ENCODE measurements at regions not wholly inside any gene's neighbourhood (a gene's known extent, or its start where the extent isn't known, plus 50 kb on each side); places are given as distances from the start of the nearest gene placed in this dataset.

- no peak for TF ChIP-seq ZBTB4 (CRISPR knock-in tag; IDR thresholded peaks at IDR 0.05; ENCODE audit: borderline replicate concordance)
These were observed 258.2 kb upstream of the TNRC6C start (continued) for GRCh38 chr17:77700165-77700881.

GRCh38 chr17:77701996-77702395, 256.5 kb upstream of the TNRC6C start:
- WGBS (ENCODE audit: low lambda C conversion rate): 1% methylated on average over 5 of the region's 5 CpGs
- peaks cover 13 to 59% of the 10 kb centered on the region in 2 experiments; a peak in 4 of 5 replicates for H3K27me3 ChIP-seq (ENCODE audit: control insufficient read depth in 1 of 2, insufficient read depth in 2 of 2, low read length in 2 of 2)
- H2AFZ ChIP-seq (ENCODE audit: low read length): no peak overlapping the region
- intact Hi-C loops (cut with micrococcal nuclease; ENCODE audit: unreplicated experiment): no loop called here
- FAIRE-seq (no peak), ATAC-seq (no peak), DNase-seq (ENCODE audit: low spot score) (no peak)
- ChIA-PET POLR2A (no interaction called here), CTCF (ENCODE audit: low intra/inter-chr PET ratio, low total read pairs) (no interaction called here)
- BruUV-seq (replicated peaks): no TSS peak
- H3K9me3 ChIP-seq (ENCODE audit: low read length): peaks cover 31% of the 10 kb centered on the region
- no peaks in the 10 kb centered on the region for H4K20me1 ChIP-seq (ENCODE audit: insufficient read depth, low read length)
- no peaks in the 10 kb centered on the region for H3K36me3 ChIP-seq (replicated peaks in 1 of 2; ENCODE audit: control insufficient read depth in 1 of 2, insufficient read depth in 2 of 2, low read length in 2 of 2)
- no peak overlapping the region for H3K27ac ChIP-seq (ENCODE audit: extremely low read length, insufficient read depth, low read length)
- no peak overlapping the region for H3K4me2 ChIP-seq (ENCODE audit: low read depth, low read length)
- in situ Hi-C loops (cut with HindIII; ENCODE audit: extremely low pct_ligation_motif_present, low pct_unique_long_range_greater_than_20kb): no loop called here
- H3K9ac ChIP-seq (ENCODE audit: insufficient read depth, low read depth, low read length): no peak overlapping the region
- no peak overlapping the region for H3K4me3 ChIP-seq (replicated peaks in 1 of 3; ENCODE audit: insufficient read depth in 1 of 3, low read depth in 2 of 3, low read length in 3 of 3)
- no peaks in the 10 kb centered on the region for H3K4me1 ChIP-seq (ENCODE audit: insufficient read depth, low read length)
- no peaks in the 10 kb centered on the region for H3K79me2 ChIP-seq (ENCODE audit: insufficient read depth, low read length)
- TF ChIP-seq ZNF761 (CRISPR knock-in tag; conservative IDR thresholded peaks at IDR 0.05): no peak
- TF ChIP-seq, protein P1, sequence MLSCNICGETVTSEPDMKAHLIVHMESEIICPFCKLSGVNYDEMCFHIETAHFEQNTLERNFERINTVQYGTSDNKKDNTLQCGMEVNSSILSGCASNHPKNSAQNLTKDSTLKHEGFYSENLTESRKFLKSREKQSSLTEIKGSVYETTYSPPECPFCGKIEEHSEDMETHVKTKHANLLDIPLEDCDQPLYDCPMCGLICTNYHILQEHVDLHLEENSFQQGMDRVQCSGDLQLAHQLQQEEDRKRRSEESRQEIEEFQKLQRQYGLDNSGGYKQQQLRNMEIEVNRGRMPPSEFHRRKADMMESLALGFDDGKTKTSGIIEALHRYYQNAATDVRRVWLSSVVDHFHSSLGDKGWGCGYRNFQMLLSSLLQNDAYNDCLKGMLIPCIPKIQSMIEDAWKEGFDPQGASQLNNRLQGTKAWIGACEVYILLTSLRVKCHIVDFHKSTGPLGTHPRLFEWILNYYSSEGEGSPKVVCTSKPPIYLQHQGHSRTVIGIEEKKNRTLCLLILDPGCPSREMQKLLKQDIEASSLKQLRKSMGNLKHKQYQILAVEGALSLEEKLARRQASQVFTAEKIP (CRISPR knock-in tag; IDR thresholded peaks at IDR 0.05; ENCODE audit: borderline replicate concordance): no peak
- no peak for TF ChIP-seq KIAA2018 (CRISPR knock-in tag; IDR thresholded peaks at IDR 0.05; ENCODE audit: borderline replicate concordance)
- TF ChIP-seq ZNF326 (CRISPR knock-in tag; IDR thresholded peaks at IDR 0.05; ENCODE audit: borderline replicate concordance): no peak
- TF ChIP-seq, protein P2, sequence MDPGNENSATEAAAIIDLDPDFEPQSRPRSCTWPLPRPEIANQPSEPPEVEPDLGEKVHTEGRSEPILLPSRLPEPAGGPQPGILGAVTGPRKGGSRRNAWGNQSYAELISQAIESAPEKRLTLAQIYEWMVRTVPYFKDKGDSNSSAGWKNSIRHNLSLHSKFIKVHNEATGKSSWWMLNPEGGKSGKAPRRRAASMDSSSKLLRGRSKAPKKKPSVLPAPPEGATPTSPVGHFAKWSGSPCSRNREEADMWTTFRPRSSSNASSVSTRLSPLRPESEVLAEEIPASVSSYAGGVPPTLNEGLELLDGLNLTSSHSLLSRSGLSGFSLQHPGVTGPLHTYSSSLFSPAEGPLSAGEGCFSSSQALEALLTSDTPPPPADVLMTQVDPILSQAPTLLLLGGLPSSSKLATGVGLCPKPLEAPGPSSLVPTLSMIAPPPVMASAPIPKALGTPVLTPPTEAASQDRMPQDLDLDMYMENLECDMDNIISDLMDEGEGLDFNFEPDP (CRISPR knock-in tag; conservative IDR thresholded peaks at IDR 0.05): no peak

All from HepG2 (cell line).